Tibial nerve (tissue), 4 donors: ENCODE measurements at regions not wholly inside any gene's neighbourhood (a gene's known extent, or its start where the extent isn't known, plus 50 kb on each side); places are given as distances from the start of the nearest gene placed in this dataset.

ENCODE experiments used
- CTCF ChIP-seq, 5 experiments: fragments of 200-600 bp in 3 of 5; fragments of 450-650 bp in 2 of 5; sonication (generic) in 3 of 5; IDR thresholded peaks; one replicate each; pipeline ENCODE4 v1.5.1; 2016 to 2019; ENCODE audit warnings: antibody characterized with exemption in 5 of 5, mild to moderate bottlenecking in 3 of 5, moderate library complexity in 2 of 5
- EP300 ChIP-seq, 2 donors: sonication (generic); formaldehyde crosslinking; IDR thresholded peaks; one replicate each; pipeline ENCODE4 v1.6.1; 2017; ENCODE audit warnings: antibody characterized with exemption in 2 of 2, mild to moderate bottlenecking in 1 of 2
- POLR2A ChIP-seq, 2 donors: fragments of 450-650 bp; IDR thresholded peaks; one replicate each; pipeline ENCODE4 v1.6.1; 2017; ENCODE audit warnings: antibody characterized with exemption in 2 of 2, mild to moderate bottlenecking in 2 of 2, moderate library complexity in 2 of 2

GRCh38 chr13:107870400-107870799 lies 344.9 kb downstream of the LIG4 start:
- no peak for TF ChIP-seq CTCF (IDR thresholded peaks at IDR 0.05)
- TF ChIP-seq POLR2A (IDR thresholded peaks at IDR 0.05) = no peak
- no peak for TF ChIP-seq EP300 (IDR thresholded peaks at IDR 0.05)
